ENCODE measurements at regions not wholly inside any gene's neighbourhood (a gene's known extent, or its start where the extent isn't known, plus 50 kb on each side); places are given as distances from the start of the nearest gene placed in this dataset.

DNA sequence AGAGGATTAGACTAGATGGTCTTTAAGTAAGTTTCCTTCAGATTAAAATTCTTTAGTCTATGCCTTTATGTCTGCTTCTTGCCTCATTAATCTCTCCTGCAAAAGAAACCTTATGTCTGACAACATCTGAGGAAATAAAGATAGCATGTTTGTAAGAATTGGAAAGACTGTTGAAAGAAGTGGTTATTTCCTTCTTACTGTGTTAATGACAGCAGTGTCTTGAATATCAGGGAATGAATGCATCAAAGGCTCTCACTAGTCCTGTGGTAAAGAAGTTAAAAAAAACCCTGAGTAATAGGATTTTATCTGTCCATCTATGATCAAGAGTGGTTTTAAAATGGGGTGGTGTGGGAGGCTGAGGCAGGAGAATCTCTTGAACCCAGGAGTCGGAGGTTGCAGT lies 302.0 kb downstream of the PRL start:
- no peak for DNase-seq

DNA sequence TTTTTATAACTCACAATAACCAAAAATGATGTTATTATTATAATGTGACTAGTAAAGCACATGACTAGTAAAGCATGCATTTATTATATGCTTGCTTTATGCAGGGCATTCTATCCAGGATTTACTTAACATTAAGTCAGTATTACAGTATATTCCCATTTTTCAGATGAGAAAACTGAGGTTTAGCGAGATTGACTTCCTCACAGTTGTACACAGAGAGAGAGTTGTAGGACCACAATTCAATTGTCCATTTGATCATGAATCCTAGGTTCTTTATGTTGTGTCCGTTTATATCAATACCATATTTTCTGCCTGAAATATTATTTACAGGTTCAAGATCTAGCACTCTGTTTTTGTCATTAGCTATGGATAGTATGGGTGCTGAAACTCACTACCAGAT lies 301.5 kb downstream of the PRL start:
- no peak for DNase-seq

DNA sequence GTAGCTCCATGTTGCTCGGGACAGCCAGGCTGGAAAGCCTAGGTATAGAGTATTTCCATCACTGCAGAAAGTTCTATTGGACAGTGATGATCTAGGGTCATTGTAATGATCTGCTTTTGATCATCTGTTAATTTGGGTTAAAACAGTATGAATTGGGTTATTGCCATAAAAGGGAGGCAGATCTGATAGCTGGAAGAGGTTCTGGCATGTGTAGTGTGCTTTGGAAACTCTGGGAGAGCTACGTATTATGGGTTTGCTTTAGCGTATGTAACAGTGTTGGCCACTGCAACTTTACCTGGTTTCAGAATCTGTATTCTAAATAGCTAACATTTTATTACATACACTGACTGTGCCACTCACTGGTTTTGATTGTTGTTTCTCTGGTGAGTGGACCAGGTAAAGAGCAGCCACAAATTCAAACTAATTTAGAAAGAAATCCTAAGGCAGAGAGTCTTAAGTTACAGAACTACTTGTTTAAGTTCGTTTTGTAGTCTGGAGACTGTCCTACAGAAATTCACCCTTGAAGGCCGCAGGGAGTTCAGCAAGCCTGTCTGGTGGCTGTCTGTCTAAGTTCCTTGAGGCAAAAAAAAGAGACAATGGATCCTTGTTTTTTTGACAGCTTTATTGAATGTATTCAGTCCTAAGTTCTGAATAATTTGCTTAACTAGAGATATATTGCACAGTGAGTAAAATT lies 300.3 kb downstream of the PRL start:
- no peak for DNase-seq

DNA sequence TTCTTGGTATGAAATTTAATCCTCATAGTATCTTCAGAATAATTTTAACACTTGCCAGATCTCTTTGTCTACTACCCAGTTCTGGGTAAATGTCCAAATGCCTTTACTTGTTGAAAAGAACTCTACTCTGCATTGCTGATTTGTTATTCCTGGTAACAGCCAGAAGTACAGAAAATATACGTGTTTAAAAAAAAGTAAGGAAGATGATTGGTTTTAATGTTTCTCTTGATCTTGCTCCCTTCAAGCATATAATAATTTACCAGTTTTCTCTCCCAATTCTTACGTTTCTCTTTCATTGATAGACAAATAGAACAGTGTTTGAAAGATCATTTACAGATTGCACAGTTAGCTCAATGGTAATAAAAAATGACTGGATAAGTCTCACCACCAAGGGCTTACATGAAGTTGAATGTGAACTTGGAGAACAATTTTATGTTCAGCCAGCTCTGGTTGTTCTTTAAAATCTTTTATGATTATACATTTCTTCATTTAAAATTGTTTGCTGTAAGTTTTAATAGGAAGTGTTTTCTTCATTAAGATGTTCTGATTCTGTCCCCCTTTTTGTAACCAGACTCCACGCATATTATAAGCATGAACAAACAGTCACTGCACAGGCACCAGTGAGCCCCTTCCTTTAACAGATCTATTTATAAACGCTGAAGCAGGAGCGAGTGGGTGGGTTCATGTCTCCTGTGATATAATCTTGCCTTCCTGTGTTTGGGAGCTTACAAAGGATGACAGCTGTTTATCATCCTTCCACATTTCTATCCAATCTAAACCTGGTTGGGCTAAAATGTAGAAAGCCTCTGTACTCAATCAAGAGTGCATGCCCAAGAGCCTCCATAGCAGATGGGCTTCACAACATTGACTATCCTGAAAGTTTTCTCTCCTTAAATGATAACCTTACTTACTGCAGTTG lies 299.5 kb downstream of the PRL start:
- DNase-seq: no peak

DNA sequence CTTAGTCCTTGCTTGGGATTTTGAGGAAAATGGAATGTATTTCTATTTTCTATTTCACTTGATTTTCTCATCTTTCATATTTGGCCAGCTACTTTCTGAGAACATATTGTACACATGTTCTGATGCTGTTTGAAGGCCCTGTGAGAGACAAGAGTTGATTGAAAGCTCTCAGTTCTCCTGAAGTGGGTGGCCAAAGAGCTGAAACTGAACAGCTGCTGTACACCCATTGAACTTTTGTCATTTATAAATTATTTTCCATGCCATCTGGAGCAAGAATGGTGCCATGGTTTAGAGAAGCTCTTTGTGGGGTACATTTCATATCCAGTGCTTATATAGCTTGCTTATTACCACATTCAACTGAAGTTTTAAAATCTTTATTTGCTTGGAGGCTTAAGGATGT lies 298.3 kb downstream of the PRL start:
- no peak for DNase-seq

DNA sequence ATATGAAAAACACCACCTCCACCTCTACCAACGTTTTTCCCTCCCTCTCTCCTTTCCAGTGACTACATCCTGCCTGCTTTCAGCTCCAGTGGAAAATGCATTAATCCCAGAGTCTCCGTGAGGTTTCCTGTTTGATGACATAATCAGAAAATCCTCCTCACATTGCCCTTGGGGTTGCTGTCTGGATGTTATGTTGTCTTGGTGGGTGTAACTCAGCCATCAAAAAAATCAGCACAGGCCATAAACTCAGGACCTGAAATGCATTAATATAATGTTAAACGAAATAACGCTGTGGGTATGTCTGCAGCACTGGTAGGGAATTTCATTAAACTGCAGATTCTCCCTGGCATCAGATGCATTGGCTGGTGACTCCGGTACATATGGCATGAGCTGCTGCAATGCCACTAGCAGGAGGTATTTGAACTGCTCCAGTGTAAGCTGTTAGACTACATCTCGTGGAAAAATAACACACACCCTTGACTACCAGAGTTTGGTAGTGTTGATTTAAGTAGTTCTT lies 297.8 kb downstream of the PRL start:
- DNase-seq: no peak

DNA sequence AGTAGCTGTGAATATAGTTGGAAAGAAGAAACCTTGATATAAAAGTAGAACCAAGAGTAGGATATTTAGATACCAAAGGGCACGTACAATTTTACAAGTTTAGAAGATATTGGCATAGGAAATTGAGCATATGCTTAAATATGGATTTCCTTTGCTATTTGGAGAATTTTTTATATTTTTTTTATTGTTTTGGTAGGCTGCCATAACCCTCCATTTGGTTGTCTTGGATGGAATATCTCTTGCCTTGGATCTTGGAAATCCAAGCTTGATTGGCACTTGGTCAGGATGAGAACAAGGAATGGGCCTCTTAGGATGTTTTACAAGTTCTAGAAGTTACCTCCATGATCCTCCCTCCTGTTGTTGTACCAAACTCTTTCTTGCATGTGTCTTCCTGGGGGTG lies 297.1 kb downstream of the PRL start:
- no peak for DNase-seq

DNA sequence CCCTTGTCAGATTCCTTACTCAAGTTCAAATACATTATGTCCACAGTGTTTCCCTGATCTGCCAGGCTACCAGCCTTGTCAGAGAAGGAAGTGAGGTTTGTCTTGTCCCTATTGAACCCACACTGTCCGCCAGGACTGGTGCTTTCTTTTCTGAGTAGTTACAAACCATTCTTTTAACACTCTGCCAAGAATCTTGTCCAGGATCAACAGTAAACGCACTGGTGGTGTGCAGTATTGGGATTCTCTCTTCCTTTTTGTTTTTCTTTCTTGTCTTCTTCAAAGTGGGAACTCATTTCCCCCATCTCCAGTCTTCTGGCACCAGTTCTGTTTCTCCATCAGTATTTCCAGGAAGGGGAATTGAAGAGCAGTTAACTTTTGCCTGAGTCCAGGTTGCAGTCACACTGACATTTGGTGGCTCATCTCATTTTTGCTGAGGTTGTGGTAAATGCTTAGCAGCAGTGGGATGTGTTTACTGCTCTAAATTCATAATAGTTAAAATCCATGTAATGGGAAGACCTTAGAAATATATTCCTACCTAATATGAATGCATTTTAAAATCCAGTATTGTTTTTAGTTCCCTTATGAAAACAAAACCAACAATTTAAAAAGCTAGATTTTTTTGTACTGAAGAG lies 295.3 kb downstream of the PRL start:
- no peak for DNase-seq

DNA sequence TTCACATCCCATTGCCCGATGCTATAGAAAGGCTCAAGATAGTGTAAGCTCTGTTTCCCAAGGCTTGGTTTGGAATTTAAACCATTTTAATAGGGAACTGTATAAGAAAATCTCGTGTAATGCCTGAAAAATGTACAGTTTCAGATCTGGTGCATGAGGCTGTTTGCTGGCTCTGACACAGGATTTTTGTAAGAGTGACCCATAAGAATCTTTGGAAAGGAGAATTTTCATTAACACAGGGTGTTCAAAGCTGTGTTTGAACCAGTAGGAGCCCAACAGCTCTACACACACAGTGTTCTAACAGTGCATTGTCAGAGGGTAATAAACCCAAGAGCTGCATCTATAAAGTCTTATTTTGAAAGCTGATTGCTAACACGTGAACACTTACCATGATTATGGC lies 293.5 kb downstream of the PRL start:
- DNase-seq: no peak

DNA sequence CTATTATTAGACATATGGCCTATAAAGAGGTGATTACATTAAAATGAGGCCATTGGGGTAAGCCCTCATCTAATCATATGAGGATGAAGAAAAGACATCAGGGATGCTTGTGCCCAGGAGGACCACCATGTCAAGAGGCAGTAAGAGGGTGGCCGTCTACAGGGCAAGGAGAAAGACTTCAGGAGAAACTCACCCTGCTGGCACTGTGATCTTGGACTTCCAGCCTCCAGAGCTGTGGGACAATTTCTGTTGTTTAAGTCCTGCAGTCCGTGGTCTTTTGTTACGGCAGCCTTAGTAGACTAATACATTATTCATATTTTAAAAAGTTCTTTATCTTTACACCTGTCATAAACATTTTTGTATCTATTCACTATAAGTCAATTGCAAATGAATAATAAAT lies 290.0 kb downstream of the PRL start:
- DNase-seq: no peak

DNA sequence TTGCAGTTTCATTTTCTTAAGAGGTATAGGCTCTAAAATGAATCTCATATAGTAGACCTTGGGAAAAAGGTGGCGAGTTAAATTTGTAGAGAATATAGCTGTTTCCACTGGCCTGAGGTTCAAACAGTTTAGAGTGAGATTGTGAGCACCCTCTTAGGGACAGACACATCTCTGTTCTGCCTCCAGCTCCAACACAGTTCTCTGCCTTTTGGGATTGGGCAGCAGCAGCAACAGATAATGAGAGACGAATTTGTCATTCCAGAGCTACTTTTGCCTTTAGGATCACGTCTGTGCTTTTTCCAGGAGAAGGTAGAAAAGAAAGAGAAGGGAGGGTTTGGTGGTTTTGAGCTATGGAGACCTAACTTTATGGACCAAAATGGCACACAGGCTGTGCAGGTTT lies 289.4 kb downstream of the PRL start:
- DNase-seq: no peak

DNA sequence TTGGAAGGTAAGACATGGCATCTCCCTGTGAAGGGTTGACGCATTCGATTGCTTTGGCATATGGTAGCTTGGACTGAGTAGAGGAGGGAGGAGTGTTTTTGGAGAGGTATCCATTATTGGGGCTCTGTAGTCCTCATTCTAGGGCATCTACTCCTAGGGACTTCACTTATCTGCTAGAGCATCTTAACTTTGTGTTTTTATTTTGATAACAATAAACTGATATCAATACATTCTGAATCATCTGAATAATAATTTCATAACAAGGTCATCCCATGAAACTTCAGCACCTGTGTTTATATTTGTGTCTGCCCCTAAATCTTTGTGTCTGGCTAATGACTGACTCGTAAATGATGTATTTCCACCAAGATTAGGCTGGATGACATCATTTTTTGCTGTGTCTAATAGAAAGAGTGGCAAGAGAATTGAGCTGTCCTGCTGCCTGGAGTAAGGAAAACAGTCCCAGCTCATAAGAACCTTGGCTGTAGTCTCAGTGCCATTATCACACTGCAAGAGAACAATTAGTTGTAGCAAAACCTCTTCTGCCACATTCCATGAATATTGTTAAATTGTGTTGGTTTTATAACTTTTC lies 288.5 kb downstream of the PRL start:
- no peak for DNase-seq

DNA sequence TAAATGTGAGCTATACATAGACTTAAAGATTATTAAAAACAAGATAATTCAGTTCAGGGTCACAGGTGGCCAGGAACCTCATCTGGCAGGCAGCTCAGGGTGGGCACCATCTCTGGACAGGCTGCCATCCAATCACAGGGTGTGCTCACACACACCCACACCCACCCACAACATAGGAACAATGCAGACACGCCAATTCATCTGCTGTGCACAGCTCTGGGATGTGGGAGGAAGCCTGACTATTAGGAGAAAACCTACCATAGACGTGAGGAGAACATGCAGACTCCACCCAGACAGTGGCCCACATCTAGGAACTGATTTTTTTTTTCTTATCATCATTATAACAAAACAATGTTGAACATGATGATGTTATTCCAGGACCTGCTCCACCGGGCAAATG lies 286.7 kb downstream of the PRL start:
- no peak for DNase-seq

DNA sequence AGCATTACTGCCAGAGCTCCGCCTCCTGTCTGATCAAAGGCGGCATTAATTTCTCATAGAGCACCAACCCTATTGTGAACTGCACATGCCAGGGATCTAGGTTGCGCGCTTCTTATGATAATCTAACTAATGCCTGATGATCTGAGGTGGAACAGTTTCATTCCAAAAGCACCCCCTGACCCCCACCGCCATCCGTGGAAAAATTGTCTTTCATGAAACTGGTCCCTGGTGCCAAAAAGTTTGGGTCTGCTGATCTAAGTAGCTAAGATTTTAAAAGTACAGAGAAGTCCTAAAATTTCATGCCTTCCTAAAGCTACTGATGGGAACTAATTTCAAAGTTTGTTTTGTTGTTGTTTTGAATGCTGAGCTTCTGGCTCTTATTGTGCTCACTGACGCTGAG lies 281.6 kb downstream of the PRL start:
- no peak for DNase-seq

DNA sequence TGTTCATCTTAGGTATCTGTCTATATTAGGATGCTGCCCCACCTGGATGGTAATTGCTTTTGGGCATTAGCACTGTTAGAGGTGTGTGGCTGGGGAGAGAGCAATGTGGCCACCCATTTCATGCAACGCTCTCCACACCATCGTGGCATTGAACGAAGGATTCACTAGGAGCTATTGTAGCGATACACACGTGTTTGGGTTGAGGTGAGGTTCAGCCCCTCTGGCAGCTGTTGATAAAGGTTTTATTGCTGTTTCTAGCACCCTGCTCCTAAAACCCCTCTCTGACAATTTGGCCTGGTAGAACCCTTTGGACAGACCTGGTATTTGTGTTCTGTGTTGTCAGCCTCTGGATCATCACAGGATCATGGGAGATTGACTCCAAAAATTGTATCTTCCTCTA lies 280.9 kb downstream of the PRL start:
- no peak for DNase-seq

DNA sequence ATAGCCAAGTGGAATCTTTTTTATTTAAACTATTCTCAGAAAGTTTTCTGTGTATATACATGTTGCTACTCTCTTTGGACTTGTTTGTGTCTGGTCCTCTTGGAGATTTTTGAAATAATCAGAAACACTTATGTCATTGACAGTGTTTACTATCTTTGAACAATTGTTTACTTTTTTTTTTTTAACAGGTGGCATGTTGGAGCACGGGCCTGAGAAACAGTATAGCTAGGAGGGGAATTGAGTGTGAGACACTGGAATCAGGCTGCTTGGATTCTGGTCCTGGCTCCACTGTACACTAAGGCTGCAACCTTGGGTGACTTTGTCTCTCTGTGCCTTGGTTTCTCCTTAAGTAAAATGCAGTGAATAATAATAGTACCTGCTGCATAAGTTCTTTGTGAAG lies 279.6 kb downstream of the PRL start:
- no peak for DNase-seq

DNA sequence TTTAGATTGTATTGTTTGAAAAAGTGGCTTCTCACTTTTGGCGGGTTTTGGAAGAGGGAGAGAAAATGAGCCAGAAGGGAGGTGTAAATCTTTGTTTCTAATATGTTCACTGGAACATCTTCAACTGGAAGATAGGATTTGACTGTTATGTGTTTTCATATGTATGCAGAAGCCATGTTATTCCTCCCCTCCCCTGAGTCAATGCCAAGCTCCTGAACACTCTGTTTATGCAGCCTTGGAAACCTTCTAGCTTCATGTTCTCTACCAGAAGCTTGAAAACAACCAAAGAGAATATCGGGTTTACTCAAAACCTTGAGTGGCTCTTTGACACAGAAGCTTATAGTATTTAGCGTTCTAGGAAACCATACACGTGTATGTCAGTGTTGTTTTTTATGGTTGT lies 279.1 kb downstream of the PRL start:
- DNase-seq: no peak

DNA sequence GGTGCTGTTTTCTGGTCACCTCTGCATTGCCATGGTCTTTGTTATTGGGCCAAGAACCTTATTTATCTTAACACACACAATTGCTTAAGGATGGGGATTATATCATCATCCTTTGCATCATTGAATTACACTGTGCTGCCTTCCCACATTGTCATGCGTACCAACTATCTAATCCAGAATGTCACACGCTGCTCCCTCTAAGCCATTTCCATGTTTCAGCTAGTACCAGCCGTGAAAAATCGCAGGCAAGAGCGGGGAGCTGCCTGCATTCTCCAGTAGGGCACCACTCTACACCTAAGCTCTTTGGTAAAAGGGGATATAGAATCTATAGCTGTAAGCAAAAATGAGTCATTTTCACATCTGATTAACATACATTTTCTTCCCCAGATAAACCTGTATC lies 277.0 kb downstream of the PRL start:
- no peak for DNase-seq

DNA sequence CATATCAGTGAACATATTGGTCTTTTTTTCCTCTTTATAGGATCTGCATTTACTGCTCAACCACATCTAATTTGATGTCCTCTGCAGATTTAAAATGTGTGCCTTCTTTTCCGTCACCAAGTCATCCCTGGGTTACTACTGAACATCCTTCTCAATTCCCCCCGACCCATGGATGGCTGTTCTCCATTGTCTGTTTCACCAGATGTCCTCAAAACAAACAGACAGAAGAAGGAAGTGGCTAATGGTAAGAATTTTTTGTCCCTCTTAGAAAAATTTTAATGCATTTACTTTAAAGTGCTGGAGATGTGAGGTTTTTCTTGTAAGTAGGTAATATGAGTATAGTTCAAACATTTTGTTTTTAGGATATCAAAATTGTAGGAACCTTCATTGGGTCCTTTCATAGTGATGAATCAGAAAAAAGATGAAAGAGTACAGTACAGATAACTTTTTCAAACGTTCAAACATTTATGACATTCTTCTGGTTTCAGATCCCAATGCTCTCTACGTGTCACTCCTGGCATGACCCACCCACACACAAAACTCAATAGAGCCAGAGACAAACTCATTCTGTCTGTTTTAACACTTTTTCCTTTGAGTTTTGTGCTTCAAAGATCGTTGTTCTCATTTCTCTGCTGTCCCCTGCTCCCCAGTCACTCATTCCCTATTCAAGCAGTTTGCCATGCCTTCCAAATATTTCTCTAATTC lies 276.4 kb downstream of the PRL start:
- no peak for DNase-seq

DNA sequence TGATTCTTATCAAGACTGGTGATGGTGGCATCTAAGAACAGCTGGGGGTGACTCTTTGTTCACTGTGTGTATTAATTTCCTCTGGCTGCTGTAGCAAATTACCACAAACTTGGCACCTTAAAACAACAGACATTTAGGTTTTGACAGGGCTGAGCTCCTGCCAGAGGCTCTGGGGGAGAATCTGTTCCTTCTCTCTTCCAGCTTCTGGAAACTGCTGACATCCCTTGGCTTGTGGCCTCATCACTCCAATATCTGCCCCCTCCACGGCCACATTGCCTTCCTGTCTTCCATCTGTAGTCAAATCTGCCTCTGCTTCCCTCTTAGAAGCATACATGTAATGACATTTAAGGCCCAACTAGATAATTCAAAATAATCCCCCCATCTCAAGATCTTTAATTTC lies 274.9 kb downstream of the PRL start:
- DNase-seq: no peak

DNA sequence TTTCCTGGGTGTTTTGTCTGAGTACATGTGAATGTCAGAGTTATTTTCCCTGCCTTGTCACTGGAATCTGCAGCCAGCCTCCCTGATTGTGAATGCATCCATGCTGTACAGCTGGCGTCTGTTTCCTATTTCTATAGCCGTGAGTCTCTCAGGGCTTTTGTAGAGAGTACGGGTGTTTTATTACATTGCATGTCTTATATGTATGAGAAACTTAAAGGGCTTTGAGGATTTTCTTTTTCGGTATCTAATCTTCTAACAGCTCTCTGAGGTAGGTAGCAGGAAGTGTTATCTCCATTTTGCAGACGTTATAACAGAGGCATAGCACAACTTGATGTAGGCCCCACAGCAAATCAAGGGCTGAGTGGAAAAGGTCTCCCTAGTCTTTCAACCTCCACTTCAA lies 272.9 kb downstream of the PRL start:
- DNase-seq: no peak

DNA sequence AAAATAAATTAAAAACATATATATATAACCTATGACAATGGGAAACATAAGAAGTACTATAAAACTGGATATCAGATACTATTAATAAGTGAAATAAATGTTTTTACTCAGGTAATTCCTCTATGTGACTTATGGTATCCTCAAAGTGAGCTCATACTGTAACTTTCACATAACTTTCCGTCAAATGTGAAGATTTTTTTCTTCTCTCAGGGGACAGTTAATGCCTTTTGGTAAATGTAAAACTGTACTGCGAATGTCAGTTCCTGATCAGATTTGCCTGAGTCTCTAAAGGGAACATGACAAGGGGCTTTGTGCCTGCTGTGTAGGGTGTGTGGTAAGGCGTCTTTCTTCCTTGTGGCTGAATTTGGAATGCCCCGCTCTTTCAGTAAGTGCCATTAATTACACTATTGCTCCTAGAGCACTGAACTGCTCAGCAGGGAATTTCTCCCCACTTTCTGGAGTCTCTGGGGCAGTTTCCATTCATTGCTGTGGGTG lies 271.8 kb downstream of the PRL start:
- no peak for DNase-seq
